GM23338 (cell line): ENCODE measurements at regions not wholly inside any gene's neighbourhood (a gene's known extent, or its start where the extent isn't known, plus 50 kb on each side); places are given as distances from the start of the nearest gene placed in this dataset.

Experiments
- EZH2 ChIP-seq: fragments of 200-600 bp; sonication (generic); IDR thresholded peaks from one replicate; pipeline ENCODE4 v1.8.0; 2017; ENCODE audit warnings: antibody characterized with exemption, mild to moderate bottlenecking, low read depth; ENCODE audit not compliant: unreplicated experiment
- EZH2phosphoT487 ChIP-seq: fragments of 200-600 bp; sonication (generic); IDR thresholded peaks from one replicate; pipeline ENCODE4 v1.8.1; 2018; ENCODE audit warnings: antibody characterized with exemption; ENCODE audit not compliant: unreplicated experiment
- JUNB ChIP-seq: IDR thresholded peaks from one replicate; pipeline ENCODE4 v1.6.1; 2016; ENCODE audit warnings: antibody characterized with exemption; ENCODE audit not compliant: unreplicated experiment
- POLR2AphosphoS5 ChIP-seq: IDR thresholded peaks from 2 replicates; pipeline ENCODE4 v1.6.1; 2016; ENCODE audit warnings: antibody characterized with exemption, low read depth
- TF ChIP-seq, protein P1 (sequence below), 2 experiments: fragments of 200-600 bp in 1 of 2; sonication (generic) in 1 of 2; conservative IDR thresholded peaks; 2 replicates each; pipeline versions ENCODE4 v1.5.1 to v1.6.1; 2016 to 2017; ENCODE audit warnings: antibody characterized with exemption in 2 of 2, low read depth in 2 of 2, mild to moderate bottlenecking in 2 of 2, moderate library complexity in 1 of 2
- TF ChIP-seq, protein P2 (sequence below): IDR thresholded peaks from one replicate; pipeline ENCODE4 v1.6.1; 2018; ENCODE audit warnings: antibody characterized with exemption; ENCODE audit not compliant: unreplicated experiment

DNA sequence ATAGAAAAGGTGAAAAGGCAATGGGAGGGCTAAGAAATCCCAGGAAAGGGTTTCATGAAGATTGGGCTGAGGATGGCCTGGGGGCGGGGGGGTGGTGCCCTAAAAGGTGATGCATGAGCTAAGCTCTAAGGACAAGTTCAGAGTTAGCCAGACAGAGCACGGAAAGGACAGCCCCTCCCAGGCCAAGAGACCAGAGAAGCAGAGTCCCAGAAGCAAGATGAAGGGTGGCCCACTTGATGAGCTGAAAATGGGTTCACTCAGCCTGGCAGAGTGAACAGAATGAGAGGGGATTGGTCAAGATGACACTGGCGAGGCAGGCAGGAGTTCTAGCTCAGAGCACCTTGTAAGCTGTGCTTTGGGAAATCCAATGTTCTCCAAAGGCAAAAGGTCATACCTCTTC, 89.4 kb upstream of the GPR26 start:
- no peak for TF ChIP-seq EZH2phosphoT487
- TF ChIP-seq, protein P1, sequence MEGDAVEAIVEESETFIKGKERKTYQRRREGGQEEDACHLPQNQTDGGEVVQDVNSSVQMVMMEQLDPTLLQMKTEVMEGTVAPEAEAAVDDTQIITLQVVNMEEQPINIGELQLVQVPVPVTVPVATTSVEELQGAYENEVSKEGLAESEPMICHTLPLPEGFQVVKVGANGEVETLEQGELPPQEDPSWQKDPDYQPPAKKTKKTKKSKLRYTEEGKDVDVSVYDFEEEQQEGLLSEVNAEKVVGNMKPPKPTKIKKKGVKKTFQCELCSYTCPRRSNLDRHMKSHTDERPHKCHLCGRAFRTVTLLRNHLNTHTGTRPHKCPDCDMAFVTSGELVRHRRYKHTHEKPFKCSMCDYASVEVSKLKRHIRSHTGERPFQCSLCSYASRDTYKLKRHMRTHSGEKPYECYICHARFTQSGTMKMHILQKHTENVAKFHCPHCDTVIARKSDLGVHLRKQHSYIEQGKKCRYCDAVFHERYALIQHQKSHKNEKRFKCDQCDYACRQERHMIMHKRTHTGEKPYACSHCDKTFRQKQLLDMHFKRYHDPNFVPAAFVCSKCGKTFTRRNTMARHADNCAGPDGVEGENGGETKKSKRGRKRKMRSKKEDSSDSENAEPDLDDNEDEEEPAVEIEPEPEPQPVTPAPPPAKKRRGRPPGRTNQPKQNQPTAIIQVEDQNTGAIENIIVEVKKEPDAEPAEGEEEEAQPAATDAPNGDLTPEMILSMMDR (conservative IDR thresholded peaks at IDR 0.05; ENCODE audit: low read depth in 2 of 2), result no peak
- no peak for TF ChIP-seq EZH2
- no peak for TF ChIP-seq POLR2AphosphoS5
- TF ChIP-seq, protein P2, sequence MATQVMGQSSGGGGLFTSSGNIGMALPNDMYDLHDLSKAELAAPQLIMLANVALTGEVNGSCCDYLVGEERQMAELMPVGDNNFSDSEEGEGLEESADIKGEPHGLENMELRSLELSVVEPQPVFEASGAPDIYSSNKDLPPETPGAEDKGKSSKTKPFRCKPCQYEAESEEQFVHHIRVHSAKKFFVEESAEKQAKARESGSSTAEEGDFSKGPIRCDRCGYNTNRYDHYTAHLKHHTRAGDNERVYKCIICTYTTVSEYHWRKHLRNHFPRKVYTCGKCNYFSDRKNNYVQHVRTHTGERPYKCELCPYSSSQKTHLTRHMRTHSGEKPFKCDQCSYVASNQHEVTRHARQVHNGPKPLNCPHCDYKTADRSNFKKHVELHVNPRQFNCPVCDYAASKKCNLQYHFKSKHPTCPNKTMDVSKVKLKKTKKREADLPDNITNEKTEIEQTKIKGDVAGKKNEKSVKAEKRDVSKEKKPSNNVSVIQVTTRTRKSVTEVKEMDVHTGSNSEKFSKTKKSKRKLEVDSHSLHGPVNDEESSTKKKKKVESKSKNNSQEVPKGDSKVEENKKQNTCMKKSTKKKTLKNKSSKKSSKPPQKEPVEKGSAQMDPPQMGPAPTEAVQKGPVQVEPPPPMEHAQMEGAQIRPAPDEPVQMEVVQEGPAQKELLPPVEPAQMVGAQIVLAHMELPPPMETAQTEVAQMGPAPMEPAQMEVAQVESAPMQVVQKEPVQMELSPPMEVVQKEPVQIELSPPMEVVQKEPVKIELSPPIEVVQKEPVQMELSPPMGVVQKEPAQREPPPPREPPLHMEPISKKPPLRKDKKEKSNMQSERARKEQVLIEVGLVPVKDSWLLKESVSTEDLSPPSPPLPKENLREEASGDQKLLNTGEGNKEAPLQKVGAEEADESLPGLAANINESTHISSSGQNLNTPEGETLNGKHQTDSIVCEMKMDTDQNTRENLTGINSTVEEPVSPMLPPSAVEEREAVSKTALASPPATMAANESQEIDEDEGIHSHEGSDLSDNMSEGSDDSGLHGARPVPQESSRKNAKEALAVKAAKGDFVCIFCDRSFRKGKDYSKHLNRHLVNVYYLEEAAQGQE, result no peak
- TF ChIP-seq JUNB, result no peak
